ENCODE measurements at regions not wholly inside any gene's neighbourhood (a gene's known extent, or its start where the extent isn't known, plus 50 kb on each side); places are given as distances from the start of the nearest gene placed in this dataset.
"Not testable (repeated sequence)": the region's sequence is repeated elsewhere in the genome, so short reads cannot be mapped to it uniquely, and the experiment has no call there.

GRCh38 chr6:21282360-21282759 is 311.2 kb upstream of the SOX4 start:
- intact Hi-C loops (cut with DNase I); DNase-seq: not testable (repeated sequence)

DNA sequence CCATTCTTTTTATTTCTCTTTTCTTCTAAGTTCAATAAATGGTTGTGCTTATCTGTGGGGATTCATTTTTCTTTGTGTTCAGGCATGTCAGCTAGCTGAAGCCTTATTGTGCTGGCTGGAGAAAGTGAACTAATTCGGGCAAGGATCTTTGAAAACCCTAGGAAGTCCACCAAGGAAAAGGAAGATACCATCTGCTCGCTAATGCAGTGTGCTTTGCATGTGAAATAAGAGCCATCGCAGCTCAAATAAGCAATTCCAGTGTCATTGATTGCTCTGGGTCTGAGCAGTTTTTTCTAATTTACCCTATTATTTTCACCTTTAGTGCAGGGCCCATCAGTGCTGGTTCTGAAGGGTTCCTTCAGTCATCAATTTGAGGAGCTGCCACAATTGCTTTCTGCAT is 309.4 kb upstream of the SOX4 start:
- intact Hi-C loops (cut with DNase I) = no loop called here
- DNase-seq = no peak

DNA sequence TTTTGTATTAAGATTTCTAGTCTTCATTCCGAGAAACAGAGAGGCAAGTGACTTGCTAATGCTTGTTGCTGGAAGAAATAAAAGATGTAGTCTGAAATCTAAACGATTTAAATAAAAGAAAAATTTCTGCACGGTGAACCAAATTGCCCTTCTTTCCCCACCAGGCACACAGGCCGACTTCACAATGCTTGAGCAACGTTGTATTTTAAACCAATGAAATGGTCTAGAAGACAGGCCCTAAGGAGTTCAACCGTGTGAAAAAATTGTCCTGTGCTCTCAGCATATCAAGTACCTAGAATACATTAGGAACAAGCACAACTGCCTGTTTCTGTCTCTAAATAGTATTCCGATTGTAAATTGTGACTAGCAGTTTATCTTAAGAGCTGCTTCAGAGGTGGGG is 308.8 kb upstream of the SOX4 start:
- intact Hi-C loops (cut with DNase I) = no loop called here
- DNase-seq = no peak

DNA sequence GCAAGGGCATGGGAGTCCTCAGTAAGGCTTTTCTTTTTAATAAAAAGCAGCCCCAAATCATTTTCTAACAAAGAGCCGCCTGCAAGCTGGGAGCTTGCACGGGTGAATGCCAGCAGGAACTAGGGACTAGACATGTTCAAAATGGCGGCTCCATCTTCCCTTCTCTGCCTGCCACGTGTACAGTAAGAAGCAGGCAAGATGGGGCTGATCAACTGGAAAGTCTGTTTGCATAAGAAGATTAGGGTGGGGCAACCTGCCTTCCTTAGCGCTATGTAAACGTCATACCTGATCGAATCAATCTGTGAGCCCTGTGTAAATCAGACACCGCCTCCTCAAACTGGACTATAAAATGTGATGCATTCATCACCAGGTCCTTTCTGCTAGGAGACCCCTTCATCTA is 299.4 kb upstream of the SOX4 start:
- DNase-seq = no peak
- intact Hi-C loops (cut with DNase I) = no loop called here

DNA sequence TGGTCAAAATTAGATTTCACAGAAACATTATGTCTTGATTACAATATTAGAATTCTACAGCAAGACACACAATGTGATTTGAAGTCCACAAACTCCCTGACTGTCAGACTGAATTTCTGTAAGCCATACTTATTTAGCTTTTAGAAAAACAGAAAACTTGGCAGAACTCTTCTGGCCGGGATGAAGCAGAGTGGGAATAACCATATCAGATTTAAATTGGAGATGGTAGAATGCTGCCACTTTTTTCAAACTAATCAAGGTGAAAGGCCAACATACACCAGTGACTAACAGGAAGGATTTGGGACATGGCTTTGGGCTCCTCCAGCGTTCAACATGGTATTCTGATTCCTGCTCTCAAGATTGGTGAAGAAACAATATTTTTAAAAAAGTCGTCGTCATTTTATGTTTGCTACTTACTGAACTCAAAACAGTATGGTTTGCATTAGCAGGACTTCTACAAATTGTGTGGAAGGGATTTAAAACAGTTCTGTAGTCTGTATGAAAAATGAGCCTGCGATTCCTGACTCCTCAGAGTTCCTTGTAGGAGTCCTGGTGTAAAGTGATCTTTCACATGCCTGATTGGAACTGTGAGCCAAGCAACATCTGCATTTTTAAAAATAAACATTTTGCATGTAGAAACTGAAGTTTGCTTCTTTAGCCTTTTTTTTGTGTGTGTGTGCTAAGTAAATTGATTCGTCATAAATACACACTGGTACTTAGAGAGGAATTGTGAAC is 297.9 kb upstream of the SOX4 start:
- intact Hi-C loops (cut with DNase I) = no loop called here
- no peak for DNase-seq

- DNase-seq = peak in 2 of 42 donors; percentile 5 to 23
- intact Hi-C loops (cut with DNase I) = no loop called here
Observed at GRCh38 chr6:21297665-21298064, 295.9 kb upstream of the SOX4 start.

DNA sequence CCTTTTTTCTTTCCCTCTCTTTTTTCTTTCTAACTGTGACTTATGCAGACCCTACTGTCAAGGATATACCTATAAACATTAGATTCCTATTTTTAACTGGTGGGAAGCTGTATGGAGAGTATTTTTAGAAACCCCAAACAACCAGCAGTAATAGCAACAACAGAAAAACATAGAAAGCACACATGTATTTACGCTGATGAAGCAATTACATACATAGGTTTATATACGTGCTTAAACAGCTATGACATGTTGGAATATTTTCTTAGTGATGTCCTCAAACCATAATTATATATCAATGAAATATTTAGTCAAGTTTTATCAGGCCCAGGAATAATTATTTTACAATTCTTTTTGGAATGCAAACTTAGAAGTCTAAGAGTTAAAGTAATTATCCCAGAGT is 294.3 kb upstream of the SOX4 start:
- intact Hi-C loops (cut with DNase I) = no loop called here
- no peak for DNase-seq

GRCh38 chr6:21300439-21300838 is 293.1 kb upstream of the SOX4 start:
- intact Hi-C loops (cut with DNase I) = no loop called here
- no peak for DNase-seq

- no peak for DNase-seq
- intact Hi-C loops (cut with DNase I) = no loop called here
Observed at GRCh38 chr6:21305893-21306332, 287.6 kb upstream of the SOX4 start.

GRCh38 chr6:21306546-21306945 is 287.0 kb upstream of the SOX4 start:
- intact Hi-C loops (cut with DNase I) = no loop called here
- no peak for DNase-seq

DNA sequence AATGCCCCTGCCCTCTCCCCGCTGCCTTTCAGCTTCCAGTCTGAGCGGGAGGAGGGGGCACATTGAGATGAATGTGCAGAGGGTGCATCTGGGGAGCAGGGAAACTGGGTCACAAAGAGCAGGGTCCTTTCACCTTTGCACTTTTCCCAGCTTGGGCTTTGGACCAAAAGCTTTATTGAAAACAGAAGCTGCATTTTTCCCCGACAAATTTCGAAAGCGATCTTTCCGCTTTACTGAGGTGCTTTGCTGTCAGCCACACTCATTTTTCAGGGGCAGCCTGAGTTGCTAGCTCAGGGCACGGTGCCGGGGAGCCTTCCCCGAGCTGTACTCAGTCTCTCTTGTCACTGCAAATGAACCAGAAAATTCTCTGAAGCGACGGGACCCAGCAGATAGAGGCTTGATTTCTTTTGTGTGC is 283.7 kb upstream of the SOX4 start:
- intact Hi-C loops (cut with DNase I) = no loop called here
- DNase-seq = peak in 18 of 42 donors; percentile 2 to 50 (median 16)

DNA sequence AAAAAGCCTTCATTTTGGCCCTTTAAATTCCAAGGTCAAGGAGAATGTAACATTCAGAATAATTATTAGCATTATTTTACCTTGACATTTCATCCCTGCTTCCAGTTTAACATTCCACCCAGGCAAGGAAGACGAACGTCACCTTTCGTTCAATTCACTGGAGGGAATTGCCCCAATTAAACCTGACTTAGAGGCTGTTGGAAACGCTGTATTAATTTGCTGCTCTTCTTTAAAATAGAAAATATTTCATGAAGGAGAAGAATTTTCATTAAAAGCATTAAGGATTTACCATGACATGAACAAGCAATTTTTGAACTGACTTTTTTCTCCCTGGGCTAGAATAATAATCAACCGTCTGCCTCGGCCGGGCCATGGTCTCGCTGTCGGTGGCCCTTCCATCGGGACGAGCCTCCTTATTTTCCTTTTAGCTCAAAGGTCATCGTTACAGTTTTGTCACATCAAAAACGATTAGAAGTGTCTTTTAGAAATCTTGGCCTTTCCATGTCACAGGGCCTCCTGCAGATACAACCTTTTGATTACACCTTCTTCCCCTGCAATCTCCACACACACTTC is 282.9 kb upstream of the SOX4 start:
- intact Hi-C loops (cut with DNase I) = no loop called here
- no peak for DNase-seq

DNA sequence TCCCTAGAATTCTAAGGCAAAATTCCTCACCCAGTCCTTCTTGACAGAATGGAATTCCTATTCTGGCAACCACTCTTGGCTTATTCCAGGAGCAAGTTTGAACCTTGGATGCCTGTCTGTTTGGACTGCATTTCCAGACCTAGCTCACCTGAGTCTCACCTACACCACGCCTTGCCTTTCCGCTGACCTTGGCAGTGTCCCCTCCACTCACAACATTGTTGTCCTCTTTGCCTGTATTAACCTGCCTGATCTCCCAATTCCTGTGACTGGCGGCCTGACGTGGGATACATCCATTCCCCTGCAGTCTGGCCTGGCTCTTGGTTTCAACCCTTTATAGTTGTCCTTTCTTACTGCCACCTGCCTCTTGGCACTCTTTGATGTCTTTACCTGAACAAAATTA is 281.4 kb upstream of the SOX4 start:
- no peak for DNase-seq
- intact Hi-C loops (cut with DNase I) = no loop called here

DNA sequence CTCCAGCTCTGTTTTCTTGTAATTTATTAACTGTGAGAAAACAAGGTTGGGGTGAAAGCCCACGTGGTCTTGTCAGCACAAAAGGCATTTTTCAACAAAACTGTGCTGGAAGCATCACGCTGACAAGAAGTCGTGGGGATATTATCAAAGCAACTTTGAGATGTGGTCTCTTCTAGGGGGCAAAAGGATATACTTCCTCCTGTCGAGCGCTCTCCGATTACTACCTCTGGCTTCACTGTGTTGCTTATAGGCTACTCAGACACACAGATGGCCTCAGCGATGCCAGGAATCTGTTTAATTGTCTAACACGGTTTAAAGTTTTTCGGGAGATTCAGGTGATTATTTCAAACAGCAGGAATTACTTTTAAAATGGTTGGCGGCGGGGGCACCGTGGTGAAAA is 275.9 kb upstream of the SOX4 start:
- no peak for DNase-seq
- intact Hi-C loops (cut with DNase I) = no loop called here

- no peak for DNase-seq
- intact Hi-C loops (cut with DNase I) = no loop called here
Observed at GRCh38 chr6:21321076-21321475, 272.5 kb upstream of the SOX4 start.

DNA sequence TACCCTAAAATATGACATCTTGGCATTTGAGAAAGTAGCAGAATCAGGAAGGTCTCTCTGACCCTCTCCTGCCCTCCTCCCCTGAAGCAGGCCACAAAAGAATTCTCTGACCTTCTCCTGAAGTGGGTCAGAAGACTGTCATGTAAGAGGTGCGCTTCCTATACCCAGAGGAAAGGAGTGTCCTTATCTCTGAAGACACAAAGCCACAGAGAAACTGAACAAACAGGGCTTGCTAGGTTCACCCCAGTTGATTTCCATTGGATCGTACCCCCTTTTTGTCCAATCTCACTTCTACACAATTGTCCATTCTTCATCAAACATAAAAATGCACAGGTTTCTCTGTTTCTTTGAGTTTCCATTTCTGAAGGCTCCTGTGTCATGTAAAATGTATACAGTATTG is 272.0 kb upstream of the SOX4 start:
- intact Hi-C loops (cut with DNase I) = no loop called here
- DNase-seq = no peak

DNA sequence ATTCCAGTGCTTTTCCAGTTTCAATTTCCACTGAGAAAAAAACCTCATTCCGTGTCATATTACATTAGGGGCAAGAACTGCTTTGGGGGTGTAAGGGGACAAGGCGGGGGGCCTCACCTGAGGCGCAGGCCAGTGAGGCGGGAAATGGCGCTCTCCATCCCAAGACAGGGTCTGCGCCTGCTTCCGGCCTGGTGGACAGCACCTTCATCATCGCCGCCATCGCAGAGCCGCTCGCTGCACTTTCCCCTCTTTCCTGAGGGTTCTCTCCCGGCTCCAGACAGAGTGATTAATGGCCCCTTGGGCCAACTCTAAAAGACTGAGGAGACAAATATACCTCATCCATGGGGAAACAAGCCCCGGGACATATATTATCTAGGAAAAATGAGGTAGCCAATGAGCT is 270.0 kb upstream of the SOX4 start:
- intact Hi-C loops (cut with DNase I) = no loop called here
- DNase-seq = no peak

GRCh38 chr6:21325201-21325856 is 268.2 kb upstream of the SOX4 start:
- intact Hi-C loops (cut with DNase I) = no loop called here
- DNase-seq = no peak

GRCh38 chr6:21327326-21328112 is 266.0 kb upstream of the SOX4 start:
- no peak for DNase-seq
- intact Hi-C loops (cut with DNase I) = no loop called here

DNA sequence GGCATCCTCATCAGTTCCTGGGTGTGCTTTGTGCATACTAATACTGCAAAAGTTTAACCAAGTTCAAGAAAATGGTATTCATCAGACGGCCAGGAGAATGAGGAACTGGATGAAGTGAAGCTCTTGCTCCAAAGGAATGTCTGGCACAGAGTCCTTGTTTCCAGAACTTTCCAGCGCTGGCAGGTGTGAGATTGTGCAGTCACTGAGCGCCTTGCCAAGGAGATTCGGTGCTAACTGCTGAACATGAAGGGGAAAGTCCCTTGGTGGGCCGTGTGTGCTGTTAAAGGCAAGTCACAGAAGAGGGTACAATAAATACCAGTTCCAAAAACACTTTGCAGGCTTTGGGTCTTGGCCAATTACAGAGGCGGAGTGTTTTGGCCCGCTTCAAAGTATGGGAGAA is 262.3 kb upstream of the SOX4 start:
- intact Hi-C loops (cut with DNase I) = no loop called here
- DNase-seq = no peak

Measured in head of caudate nucleus (tissue), 42 donors.